HG02970 (cell line): ENCODE measurements at regions not wholly inside any gene's neighbourhood (a gene's known extent, or its start where the extent isn't known, plus 50 kb on each side); places are given as distances from the start of the nearest gene placed in this dataset.
"Not testable (repeated sequence)": the region's sequence is repeated elsewhere in the genome, so short reads cannot be mapped to it uniquely, and the experiment has no call there.

Experiments used
- ATAC-seq: cut with Tn5 transposase; IDR thresholded peaks from one replicate; pipeline ENCODE4 v1.9.1; 2021; ENCODE audit warnings: mild to moderate bottlenecking, moderate library complexity, moderate number of reproducible peaks; ENCODE audit not compliant: unreplicated experiment, low FRiP score

- ATAC-seq: no peak
Observed at GRCh38 chr10:61195211-61195610, 251.2 kb upstream of the RHOBTB1 start.

GRCh38 chr10:61192589-61192988 lies 248.6 kb upstream of the RHOBTB1 start:
- ATAC-seq: not testable (repeated sequence)

GRCh38 chr10:61192042-61192441 lies 248.1 kb upstream of the RHOBTB1 start:
- ATAC-seq: no peak

GRCh38 chr10:61189912-61190311 lies 245.9 kb upstream of the RHOBTB1 start:
- ATAC-seq: no peak

GRCh38 chr10:61188691-61189090 lies 244.7 kb upstream of the RHOBTB1 start:
- ATAC-seq: no peak

- ATAC-seq: no peak
Observed at GRCh38 chr10:61188101-61188500, 244.1 kb upstream of the RHOBTB1 start.

- ATAC-seq: no peak
Observed at GRCh38 chr10:61187601-61188000, 243.6 kb upstream of the RHOBTB1 start.

- no peak for ATAC-seq
Observed at GRCh38 chr10:61186408-61186807, 242.4 kb upstream of the RHOBTB1 start.

- ATAC-seq: no peak
Observed at GRCh38 chr10:61184429-61184828, 240.4 kb upstream of the RHOBTB1 start.

- no peak for ATAC-seq
Observed at GRCh38 chr10:61183967-61184366, 240.0 kb upstream of the RHOBTB1 start.

- ATAC-seq: no peak
Observed at GRCh38 chr10:61181832-61182231, 237.8 kb upstream of the RHOBTB1 start.

GRCh38 chr10:61179771-61180170 lies 235.8 kb upstream of the RHOBTB1 start:
- ATAC-seq: no peak

- no peak for ATAC-seq
Observed at GRCh38 chr10:61176424-61176823, 232.4 kb upstream of the RHOBTB1 start.

- ATAC-seq: no peak
Observed at GRCh38 chr10:61175316-61175715, 231.3 kb upstream of the RHOBTB1 start.

- ATAC-seq: no peak
Observed at GRCh38 chr10:61173450-61173849, 229.5 kb upstream of the RHOBTB1 start.

GRCh38 chr10:61172182-61172926 lies 228.4 kb upstream of the RHOBTB1 start:
- ATAC-seq: no peak

GRCh38 chr10:61170594-61170993 lies 226.6 kb upstream of the RHOBTB1 start:
- no peak for ATAC-seq

- ATAC-seq: no peak
Observed at GRCh38 chr10:61169294-61169693, 225.3 kb upstream of the RHOBTB1 start.

GRCh38 chr10:61166489-61166888 lies 222.5 kb upstream of the RHOBTB1 start:
- ATAC-seq: no peak

GRCh38 chr10:61166065-61166464 lies 222.1 kb upstream of the RHOBTB1 start:
- ATAC-seq: no peak

- ATAC-seq: no peak
Observed at GRCh38 chr10:61164458-61165160, 220.6 kb upstream of the RHOBTB1 start.

- no peak for ATAC-seq
Observed at GRCh38 chr10:61163403-61163802, 219.4 kb upstream of the RHOBTB1 start.
